Neural progenitor cell (in vitro differentiated cells): ENCODE measurements at regions not wholly inside any gene's neighbourhood (a gene's known extent, or its start where the extent isn't known, plus 50 kb on each side); places are given as distances from the start of the nearest gene placed in this dataset.

ENCODE experiments used
- DNase-seq: peaks from one replicate; pipeline ENCODE4 v3.0.0-alpha.2; 2016; ENCODE audit warnings: low spot score
- H2AFZ ChIP-seq: fragments of 200-600 bp; sonication (generic); replicated peaks from 2 replicates; pipeline ENCODE4 v1.6.1; 2016; ENCODE audit warnings: antibody characterized with exemption
- H3F3A ChIP-seq: fragments of 200-600 bp; sonication (generic); 2 replicates; pipeline ENCODE4 v1.6.1; 2016; ENCODE audit warnings: antibody characterized with exemption, low read depth
- H3K27ac ChIP-seq: fragments of 200-600 bp; sonication (generic); 2 replicates; pipeline ENCODE4 v1.5.1; 2016; ENCODE audit warnings: mild to moderate bottlenecking
- H3K27me3 ChIP-seq: fragments of 200-600 bp; sonication (generic); 2 replicates; pipeline ENCODE4 v1.6.1; 2016; ENCODE audit warnings: mild to moderate bottlenecking, moderate library complexity
- H3K36me3 ChIP-seq: fragments of 200-600 bp; sonication (generic); 2 replicates; pipeline ENCODE4 v1.5.1; 2016
- H3K4me1 ChIP-seq: fragments of 200-600 bp; sonication (generic); 2 replicates; pipeline ENCODE4 v1.6.1; 2016; ENCODE audit warnings: mixed run types
- H3K4me2 ChIP-seq: fragments of 200-600 bp; sonication (generic); 2 replicates; pipeline ENCODE4 v1.6.1; 2016
- H3K4me3 ChIP-seq: fragments of 200-600 bp; sonication (generic); 2 replicates; pipeline ENCODE4 v1.5.1; 2016
- H3K79me2 ChIP-seq: fragments of 200-600 bp; sonication (generic); 2 replicates; pipeline ENCODE4 v1.6.1; 2016; ENCODE audit warnings: low read depth
- H3K9ac ChIP-seq: fragments of 200-600 bp; sonication (generic); 2 replicates; pipeline ENCODE4 v1.6.1; 2016
- H3K9me3 ChIP-seq: fragments of 200-600 bp; sonication (generic); 2 replicates; pipeline ENCODE4 v1.5.1; 2016; ENCODE audit warnings: low read depth
- H4K20me1 ChIP-seq: fragments of 200-600 bp; sonication (generic); 2 replicates; pipeline ENCODE4 v1.6.1; 2016; ENCODE audit warnings: low read depth
- H3K27ac Mint-ChIP-seq: 3 replicates; pipeline ENCODE4 v1.8.0; 2021; ENCODE audit warnings: mixed read lengths
- H3K27me3 Mint-ChIP-seq: 2 replicates; pipeline ENCODE4 v1.8.0; 2022; ENCODE audit warnings: low read depth, mild to moderate bottlenecking, inconsistent platforms, moderate library complexity, mixed read lengths; ENCODE audit not compliant: insufficient read depth
- H3K36me3 Mint-ChIP-seq: 3 replicates; pipeline ENCODE4 v1.8.0; 2021; ENCODE audit warnings: mixed read lengths
- H3K4me1 Mint-ChIP-seq: 3 replicates; pipeline ENCODE4 v1.8.0; 2021; ENCODE audit warnings: mixed read lengths
- H3K4me3 Mint-ChIP-seq: 3 replicates; pipeline ENCODE4 v1.8.0; 2021; ENCODE audit warnings: mild to moderate bottlenecking, moderate library complexity, mixed read lengths
- H3K9me3 Mint-ChIP-seq: 3 replicates; pipeline ENCODE4 v1.8.0; 2020; ENCODE audit warnings: mixed read lengths
- CTCF ChIP-seq: fragments of 200-600 bp; sonication (generic); IDR thresholded peaks from 2 replicates; pipeline ENCODE4 v1.5.1; 2017; ENCODE audit warnings: antibody characterized with exemption, mild to moderate bottlenecking
- EZH2 ChIP-seq: fragments of 200-600 bp; sonication (generic); IDR thresholded peaks from 2 replicates; pipeline ENCODE4 v1.6.1; 2017; ENCODE audit warnings: antibody characterized with exemption, mild to moderate bottlenecking, moderate library complexity
- EZH2phosphoT487 ChIP-seq: fragments of 200-600 bp; sonication (generic); IDR thresholded peaks from 2 replicates; pipeline ENCODE4 v1.6.1; 2017; ENCODE audit warnings: antibody characterized with exemption

- Mint-ChIP-seq H3K27ac (no peak overlapping the region), H3K36me3 (no peaks in the 10 kb centered on the region), H3K4me1 (peaks cover 8% of the 10 kb centered on the region), H3K4me3 (no peak overlapping the region), H3K9me3 (peaks cover 2% of the 10 kb centered on the region), H3K27me3 (peaks cover 2% of the 10 kb centered on the region)
- no peaks in the 10 kb centered on the region for H3K4me1 ChIP-seq
- no peaks in the 10 kb centered on the region for H3K27me3 ChIP-seq
- H2AFZ ChIP-seq, result no peak overlapping the region
- DNase-seq, result no peak
- H3K36me3 ChIP-seq, result no peaks in the 10 kb centered on the region
- H3F3A ChIP-seq, result no peaks in the 10 kb centered on the region
- H4K20me1 ChIP-seq, result no peaks in the 10 kb centered on the region
- TF ChIP-seq EZH2phosphoT487 (no peak), CTCF (no peak), EZH2 (no peak)
- H3K27ac ChIP-seq, result no peak overlapping the region
- no peaks in the 10 kb centered on the region for H3K9me3 ChIP-seq
- H3K9ac ChIP-seq, result no peak overlapping the region
- H3K4me3 ChIP-seq, result no peak overlapping the region
- no peak overlapping the region for H3K4me2 ChIP-seq
- H3K79me2 ChIP-seq, result no peaks in the 10 kb centered on the region
These were observed 188.9 kb downstream of the TTC32 start for GRCh38 chr2:19712850-19713249.

GRCh38 chr2:19711470-19712372, 190.1 kb downstream of the TTC32 start:
- no peak overlapping the region for H3K27ac ChIP-seq
- no peaks in the 10 kb centered on the region for H3F3A ChIP-seq
- H4K20me1 ChIP-seq, result no peaks in the 10 kb centered on the region
- H3K9me3 ChIP-seq, result no peaks in the 10 kb centered on the region
- H3K4me3 ChIP-seq, result no peak overlapping the region
- DNase-seq, result peak; percentile 74
- Mint-ChIP-seq H3K27ac (peak overlapping the region; percentile 31), H3K27me3 (peaks cover 2% of the 10 kb centered on the region), H3K4me1 (peaks cover 8% of the 10 kb centered on the region), H3K9me3 (peaks cover 2% of the 10 kb centered on the region), H3K36me3 (no peaks in the 10 kb centered on the region), H3K4me3 (no peak overlapping the region)
- H3K27me3 ChIP-seq, result no peaks in the 10 kb centered on the region
- no peak overlapping the region for H2AFZ ChIP-seq
- TF ChIP-seq CTCF (no peak), EZH2phosphoT487 (no peak), EZH2 (no peak)
- H3K4me2 ChIP-seq, result no peak overlapping the region
- H3K4me1 ChIP-seq, result no peaks in the 10 kb centered on the region
- H3K79me2 ChIP-seq, result no peaks in the 10 kb centered on the region
- H3K36me3 ChIP-seq, result no peaks in the 10 kb centered on the region
- no peak overlapping the region for H3K9ac ChIP-seq

- Histone ChIP-seq H3K4me1 (no peaks in the 10 kb centered on the region), H3K79me2 (no peaks in the 10 kb centered on the region), H3K9me3 (no peaks in the 10 kb centered on the region), H3K4me2 (no peak overlapping the region), H4K20me1 (no peaks in the 10 kb centered on the region), H3F3A (no peaks in the 10 kb centered on the region), H3K36me3 (no peaks in the 10 kb centered on the region), H3K27ac (no peak overlapping the region), H3K27me3 (no peaks in the 10 kb centered on the region), H3K4me3 (no peak overlapping the region), H2AFZ (no peak overlapping the region), H3K9ac (no peak overlapping the region)
- no peaks in the 10 kb centered on the region for H3K36me3 Mint-ChIP-seq
- H3K27ac Mint-ChIP-seq, result no peak overlapping the region
- TF ChIP-seq EZH2phosphoT487, result no peak
- no peak for TF ChIP-seq CTCF
- TF ChIP-seq EZH2, result no peak
- no peak overlapping the region for H3K4me3 Mint-ChIP-seq
- peaks cover 2% of the 10 kb centered on the region for H3K27me3 Mint-ChIP-seq
- peaks cover 2% of the 10 kb centered on the region for H3K9me3 Mint-ChIP-seq
- peaks cover 8% of the 10 kb centered on the region for H3K4me1 Mint-ChIP-seq
- DNase-seq, result no peak
These were observed 191.6 kb downstream of the TTC32 start for GRCh38 chr2:19710230-19710629.
